GM12864 (cell line): ENCODE measurements at regions not wholly inside any gene's neighbourhood (a gene's known extent, or its start where the extent isn't known, plus 50 kb on each side); places are given as distances from the start of the nearest gene placed in this dataset.

Experiments
- DNase-seq: peaks from one replicate; pipeline ENCODE4 v3.0.0-alpha.2; 2011; ENCODE audit warnings: low read depth
- H3K4me3 ChIP-seq: 2 replicates; pipeline ENCODE4 v1.5.1; 2011; ENCODE audit warnings: mild to moderate bottlenecking, low read depth, low read length, control low read depth
- TF ChIP-seq, protein P1 (sequence below): IDR thresholded peaks from 2 replicates; pipeline ENCODE4 v1.5.1; 2011; ENCODE audit warnings: low read depth, mild to moderate bottlenecking, moderate library complexity, low read length, control low read depth, inconsistent platforms; ENCODE audit errors: missing control alignments

DNA sequence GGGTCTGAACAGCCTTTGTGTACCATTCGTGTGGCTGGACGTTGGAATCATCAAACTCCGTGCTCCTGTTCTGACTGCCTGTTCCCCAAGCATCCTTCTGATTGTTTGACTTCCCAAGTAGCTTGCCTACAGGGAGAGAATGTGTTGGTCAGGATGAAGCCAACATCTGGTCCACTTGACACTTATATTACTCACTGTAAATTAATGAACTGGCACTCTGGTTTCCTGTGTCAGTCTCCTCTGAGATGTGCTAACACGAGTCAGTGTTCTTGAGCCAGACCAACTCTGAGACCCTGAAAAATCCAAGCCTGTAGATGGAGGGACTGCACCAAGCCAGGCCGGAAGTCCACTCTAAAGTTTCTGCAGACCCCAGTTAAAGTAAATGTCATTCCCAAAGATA, 440.9 kb downstream of the ZNF516 start:
- no peak for DNase-seq
- no peak overlapping the region for H3K4me3 ChIP-seq
- TF ChIP-seq, protein P1, sequence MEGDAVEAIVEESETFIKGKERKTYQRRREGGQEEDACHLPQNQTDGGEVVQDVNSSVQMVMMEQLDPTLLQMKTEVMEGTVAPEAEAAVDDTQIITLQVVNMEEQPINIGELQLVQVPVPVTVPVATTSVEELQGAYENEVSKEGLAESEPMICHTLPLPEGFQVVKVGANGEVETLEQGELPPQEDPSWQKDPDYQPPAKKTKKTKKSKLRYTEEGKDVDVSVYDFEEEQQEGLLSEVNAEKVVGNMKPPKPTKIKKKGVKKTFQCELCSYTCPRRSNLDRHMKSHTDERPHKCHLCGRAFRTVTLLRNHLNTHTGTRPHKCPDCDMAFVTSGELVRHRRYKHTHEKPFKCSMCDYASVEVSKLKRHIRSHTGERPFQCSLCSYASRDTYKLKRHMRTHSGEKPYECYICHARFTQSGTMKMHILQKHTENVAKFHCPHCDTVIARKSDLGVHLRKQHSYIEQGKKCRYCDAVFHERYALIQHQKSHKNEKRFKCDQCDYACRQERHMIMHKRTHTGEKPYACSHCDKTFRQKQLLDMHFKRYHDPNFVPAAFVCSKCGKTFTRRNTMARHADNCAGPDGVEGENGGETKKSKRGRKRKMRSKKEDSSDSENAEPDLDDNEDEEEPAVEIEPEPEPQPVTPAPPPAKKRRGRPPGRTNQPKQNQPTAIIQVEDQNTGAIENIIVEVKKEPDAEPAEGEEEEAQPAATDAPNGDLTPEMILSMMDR: no peak

DNA sequence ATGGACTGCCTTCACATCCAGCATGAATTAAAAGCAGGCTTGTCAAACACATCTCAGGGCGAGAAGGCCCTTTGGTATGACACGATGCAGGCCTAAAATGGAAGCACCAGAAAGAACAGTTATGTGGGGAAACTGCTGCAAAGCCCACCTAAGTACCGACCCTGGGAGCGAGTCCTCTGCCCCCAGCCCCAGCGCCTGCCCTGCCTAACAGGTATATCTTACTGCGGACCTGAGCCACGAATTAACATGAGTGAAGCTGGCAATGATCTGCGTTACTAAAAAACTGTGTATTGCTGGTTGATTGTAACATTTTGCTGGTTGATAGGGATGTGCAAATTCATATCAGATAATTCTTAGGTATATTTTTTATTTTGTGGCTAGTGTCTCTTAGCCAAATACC, 441.5 kb downstream of the ZNF516 start:
- TF ChIP-seq, protein P1: no peak
- H3K4me3 ChIP-seq: no peak overlapping the region
- no peak for DNase-seq

DNA sequence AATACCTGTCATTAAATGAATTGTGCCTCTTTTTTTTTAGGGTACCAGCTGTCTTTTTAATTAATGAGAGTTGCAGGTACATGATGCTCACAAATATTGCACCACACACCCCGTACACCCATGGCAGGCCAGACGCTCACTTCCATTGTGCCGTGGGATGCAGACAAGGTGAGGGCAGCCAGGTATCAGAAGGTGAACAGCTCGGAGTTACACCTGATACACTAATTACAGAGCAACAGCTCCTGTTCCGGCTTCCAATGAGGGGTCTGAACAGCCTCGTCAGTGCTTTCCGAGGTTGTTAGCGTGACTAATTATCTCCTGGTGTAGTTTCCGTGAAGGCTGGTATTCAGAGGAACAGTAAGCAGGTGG, 442.8 kb downstream of the ZNF516 start:
- DNase-seq: no peak
- H3K4me3 ChIP-seq: no peak overlapping the region
- TF ChIP-seq, protein P1: no peak

DNA sequence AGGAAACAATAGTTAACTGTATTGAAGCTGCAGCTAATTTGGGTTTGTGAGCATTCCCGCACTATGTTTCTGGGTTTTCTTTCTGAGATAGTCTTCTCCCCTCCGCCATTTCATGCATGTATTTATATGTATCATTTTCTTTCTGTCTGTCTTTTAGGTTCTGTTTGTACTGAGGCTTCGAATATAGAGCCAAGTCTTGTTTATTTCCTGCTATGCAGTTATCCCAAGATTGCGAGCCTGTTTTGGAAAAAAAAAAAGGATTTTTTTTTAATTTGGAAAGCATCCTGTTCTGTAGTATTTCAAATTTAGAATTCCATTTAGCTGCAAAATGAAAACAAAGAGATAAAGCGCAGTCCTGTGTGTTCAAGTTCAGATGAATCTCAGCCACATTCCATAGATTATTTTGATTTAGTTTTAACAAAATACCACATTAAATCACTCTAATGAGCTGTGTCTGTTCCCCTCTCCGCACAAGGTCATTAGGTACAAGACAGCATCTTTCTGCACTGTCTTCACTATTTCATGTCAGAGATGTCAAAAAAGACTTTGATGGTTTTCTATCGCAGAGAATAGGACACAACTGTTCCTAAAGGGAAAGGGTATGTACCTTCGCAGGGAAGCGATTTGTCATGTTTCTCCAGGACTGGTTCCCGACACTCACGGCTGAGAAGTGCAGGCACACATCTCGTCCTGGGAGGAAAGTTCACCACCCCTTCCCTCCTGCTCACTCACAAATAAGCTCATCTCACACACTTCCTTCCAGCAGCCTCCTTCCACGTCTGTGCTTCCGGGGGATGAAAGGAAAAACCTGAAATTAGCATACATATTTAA, 443.4 kb downstream of the ZNF516 start:
- DNase-seq: no peak
- H3K4me3 ChIP-seq: no peak overlapping the region
- TF ChIP-seq, protein P1: no peak

- no peak overlapping the region for H3K4me3 ChIP-seq
- TF ChIP-seq, protein P1: no peak
- DNase-seq: no peak
Measured at GRCh38 chr18:76046221-76046620, 448.8 kb downstream of the ZNF516 start.

- TF ChIP-seq, protein P1: no peak
- DNase-seq: no peak
- H3K4me3 ChIP-seq: no peak overlapping the region
Measured at GRCh38 chr18:76042511-76042910, 452.5 kb downstream of the ZNF516 start.

GRCh38 chr18:76018210-76018609, 476.8 kb downstream of the ZNF516 start:
- no peak for DNase-seq
- no peak overlapping the region for H3K4me3 ChIP-seq
- TF ChIP-seq, protein P1: no peak
